ENCODE measurements at regions not wholly inside any gene's neighbourhood (a gene's known extent, or its start where the extent isn't known, plus 50 kb on each side); places are given as distances from the start of the nearest gene placed in this dataset.

DNA sequence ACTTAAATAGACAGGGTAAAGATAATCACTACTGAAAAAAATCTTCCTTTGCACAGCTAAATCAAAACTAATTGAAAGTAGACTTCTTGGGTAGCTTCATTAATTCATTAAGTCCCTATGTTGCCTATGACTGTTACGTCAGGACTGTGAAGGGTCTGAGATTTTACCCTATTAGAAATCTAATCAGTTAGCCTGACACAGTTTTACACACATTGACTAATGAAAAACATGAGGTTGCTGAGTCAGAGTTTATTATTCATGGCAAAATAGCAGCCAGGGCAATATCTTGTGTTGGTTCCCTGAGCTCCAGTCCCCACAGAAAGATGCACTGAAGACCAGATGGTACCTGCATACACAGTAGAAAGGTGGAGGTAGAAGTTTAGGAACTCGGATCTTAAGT is 262.5 kb upstream of the ZP4 start:
- TF ChIP-seq, protein P1, sequence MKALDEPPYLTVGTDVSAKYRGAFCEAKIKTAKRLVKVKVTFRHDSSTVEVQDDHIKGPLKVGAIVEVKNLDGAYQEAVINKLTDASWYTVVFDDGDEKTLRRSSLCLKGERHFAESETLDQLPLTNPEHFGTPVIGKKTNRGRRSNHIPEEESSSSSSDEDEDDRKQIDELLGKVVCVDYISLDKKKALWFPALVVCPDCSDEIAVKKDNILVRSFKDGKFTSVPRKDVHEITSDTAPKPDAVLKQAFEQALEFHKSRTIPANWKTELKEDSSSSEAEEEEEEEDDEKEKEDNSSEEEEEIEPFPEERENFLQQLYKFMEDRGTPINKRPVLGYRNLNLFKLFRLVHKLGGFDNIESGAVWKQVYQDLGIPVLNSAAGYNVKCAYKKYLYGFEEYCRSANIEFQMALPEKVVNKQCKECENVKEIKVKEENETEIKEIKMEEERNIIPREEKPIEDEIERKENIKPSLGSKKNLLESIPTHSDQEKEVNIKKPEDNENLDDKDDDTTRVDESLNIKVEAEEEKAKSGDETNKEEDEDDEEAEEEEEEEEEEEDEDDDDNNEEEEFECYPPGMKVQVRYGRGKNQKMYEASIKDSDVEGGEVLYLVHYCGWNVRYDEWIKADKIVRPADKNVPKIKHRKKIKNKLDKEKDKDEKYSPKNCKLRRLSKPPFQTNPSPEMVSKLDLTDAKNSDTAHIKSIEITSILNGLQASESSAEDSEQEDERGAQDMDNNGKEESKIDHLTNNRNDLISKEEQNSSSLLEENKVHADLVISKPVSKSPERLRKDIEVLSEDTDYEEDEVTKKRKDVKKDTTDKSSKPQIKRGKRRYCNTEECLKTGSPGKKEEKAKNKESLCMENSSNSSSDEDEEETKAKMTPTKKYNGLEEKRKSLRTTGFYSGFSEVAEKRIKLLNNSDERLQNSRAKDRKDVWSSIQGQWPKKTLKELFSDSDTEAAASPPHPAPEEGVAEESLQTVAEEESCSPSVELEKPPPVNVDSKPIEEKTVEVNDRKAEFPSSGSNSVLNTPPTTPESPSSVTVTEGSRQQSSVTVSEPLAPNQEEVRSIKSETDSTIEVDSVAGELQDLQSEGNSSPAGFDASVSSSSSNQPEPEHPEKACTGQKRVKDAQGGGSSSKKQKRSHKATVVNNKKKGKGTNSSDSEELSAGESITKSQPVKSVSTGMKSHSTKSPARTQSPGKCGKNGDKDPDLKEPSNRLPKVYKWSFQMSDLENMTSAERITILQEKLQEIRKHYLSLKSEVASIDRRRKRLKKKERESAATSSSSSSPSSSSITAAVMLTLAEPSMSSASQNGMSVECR (CRISPR knock-in tag; IDR thresholded peaks at IDR 0.05; ENCODE audit: borderline replicate concordance): no peak
- TF ChIP-seq NFE2L1 (CRISPR knock-in tag; IDR thresholded peaks at IDR 0.05): no peak
- TF ChIP-seq ZNF396 (CRISPR knock-in tag; IDR thresholded peaks at IDR 0.05; ENCODE audit: borderline replicate concordance): no peak
- TF ChIP-seq, protein P2, sequence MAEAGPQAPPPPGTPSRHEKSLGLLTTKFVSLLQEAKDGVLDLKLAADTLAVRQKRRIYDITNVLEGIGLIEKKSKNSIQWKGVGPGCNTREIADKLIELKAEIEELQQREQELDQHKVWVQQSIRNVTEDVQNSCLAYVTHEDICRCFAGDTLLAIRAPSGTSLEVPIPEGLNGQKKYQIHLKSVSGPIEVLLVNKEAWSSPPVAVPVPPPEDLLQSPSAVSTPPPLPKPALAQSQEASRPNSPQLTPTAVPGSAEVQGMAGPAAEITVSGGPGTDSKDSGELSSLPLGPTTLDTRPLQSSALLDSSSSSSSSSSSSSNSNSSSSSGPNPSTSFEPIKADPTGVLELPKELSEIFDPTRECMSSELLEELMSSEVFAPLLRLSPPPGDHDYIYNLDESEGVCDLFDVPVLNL (CRISPR knock-in tag; IDR thresholded peaks at IDR 0.05; ENCODE audit: borderline replicate concordance, low read depth): no peak
- no peak for ATAC-seq
- CTCF ChIA-PET: interaction anchor here (0.5 kb wide), 1 partner anchor 417 kb away, joined by 4 read pairs; no protein-coding TSS in a partner anchor

DNA sequence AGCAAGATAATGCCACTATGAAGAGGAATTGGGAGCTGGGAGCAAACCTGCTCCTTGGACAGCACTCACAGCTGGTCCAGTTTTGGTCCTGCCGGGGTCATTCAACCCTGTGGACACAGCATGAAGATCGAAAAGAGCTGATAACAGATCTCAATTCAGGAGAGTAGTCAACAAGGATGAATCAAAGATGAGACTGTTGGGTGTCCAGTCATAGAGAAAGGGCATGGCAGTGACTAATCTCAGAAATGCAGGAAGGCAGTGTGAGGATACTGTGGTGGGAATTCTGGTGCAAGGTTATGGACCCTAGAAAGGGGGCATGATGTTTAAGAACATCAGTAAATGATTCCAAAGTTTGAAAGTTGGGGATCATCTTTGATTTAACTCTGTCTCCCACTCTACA is 261.4 kb upstream of the ZP4 start:
- CTCF ChIA-PET: no interaction called here
- Mint-ChIP-seq H3K4me3 (no peak overlapping the region), H3K4me1 (peaks cover 2% of the 10 kb centered on the region; the same call in 1 of the 2 replicates), H3K27me3 (ENCODE audit: low read depth) (no peaks in the 10 kb centered on the region), H3K9me3 (no peaks in the 10 kb centered on the region), H3K27ac (no peak overlapping the region), H3K36me3 (no peaks in the 10 kb centered on the region)
- no peak for ATAC-seq
- TF ChIP-seq ETV6 (CRISPR knock-in tag; IDR thresholded peaks at IDR 0.05) (no peak), ZNF416 (CRISPR knock-in tag; IDR thresholded peaks at IDR 0.05) (no peak), KAT7 (CRISPR knock-in tag; IDR thresholded peaks at IDR 0.05; ENCODE audit: borderline replicate concordance) (no peak), ATF1 (CRISPR knock-in tag; IDR thresholded peaks at IDR 0.05) (no peak), OVOL2 (CRISPR knock-in tag; IDR thresholded peaks at IDR 0.05; ENCODE audit: borderline replicate concordance) (no peak), ELF4 (CRISPR knock-in tag; IDR thresholded peaks at IDR 0.05; ENCODE audit: low read depth) (no peak), NFATC4 (CRISPR knock-in tag; IDR thresholded peaks at IDR 0.05) (no peak), FOXJ3 (CRISPR knock-in tag; IDR thresholded peaks at IDR 0.05; ENCODE audit: borderline replicate concordance) (no peak), ZNF121 (CRISPR knock-in tag; IDR thresholded peaks at IDR 0.05) (no peak), RORB (CRISPR knock-in tag; IDR thresholded peaks at IDR 0.05) (no peak)
- TF ChIP-seq, protein P3, sequence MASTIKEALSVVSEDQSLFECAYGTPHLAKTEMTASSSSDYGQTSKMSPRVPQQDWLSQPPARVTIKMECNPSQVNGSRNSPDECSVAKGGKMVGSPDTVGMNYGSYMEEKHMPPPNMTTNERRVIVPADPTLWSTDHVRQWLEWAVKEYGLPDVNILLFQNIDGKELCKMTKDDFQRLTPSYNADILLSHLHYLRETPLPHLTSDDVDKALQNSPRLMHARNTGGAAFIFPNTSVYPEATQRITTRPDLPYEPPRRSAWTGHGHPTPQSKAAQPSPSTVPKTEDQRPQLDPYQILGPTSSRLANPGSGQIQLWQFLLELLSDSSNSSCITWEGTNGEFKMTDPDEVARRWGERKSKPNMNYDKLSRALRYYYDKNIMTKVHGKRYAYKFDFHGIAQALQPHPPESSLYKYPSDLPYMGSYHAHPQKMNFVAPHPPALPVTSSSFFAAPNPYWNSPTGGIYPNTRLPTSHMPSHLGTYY (CRISPR knock-in tag; IDR thresholded peaks at IDR 0.05): no peak
- TF ChIP-seq, protein P4, sequence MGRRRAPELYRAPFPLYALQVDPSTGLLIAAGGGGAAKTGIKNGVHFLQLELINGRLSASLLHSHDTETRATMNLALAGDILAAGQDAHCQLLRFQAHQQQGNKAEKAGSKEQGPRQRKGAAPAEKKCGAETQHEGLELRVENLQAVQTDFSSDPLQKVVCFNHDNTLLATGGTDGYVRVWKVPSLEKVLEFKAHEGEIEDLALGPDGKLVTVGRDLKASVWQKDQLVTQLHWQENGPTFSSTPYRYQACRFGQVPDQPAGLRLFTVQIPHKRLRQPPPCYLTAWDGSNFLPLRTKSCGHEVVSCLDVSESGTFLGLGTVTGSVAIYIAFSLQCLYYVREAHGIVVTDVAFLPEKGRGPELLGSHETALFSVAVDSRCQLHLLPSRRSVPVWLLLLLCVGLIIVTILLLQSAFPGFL (CRISPR knock-in tag; IDR thresholded peaks at IDR 0.05; ENCODE audit: borderline replicate concordance): no peak
- TF ChIP-seq, protein P5, sequence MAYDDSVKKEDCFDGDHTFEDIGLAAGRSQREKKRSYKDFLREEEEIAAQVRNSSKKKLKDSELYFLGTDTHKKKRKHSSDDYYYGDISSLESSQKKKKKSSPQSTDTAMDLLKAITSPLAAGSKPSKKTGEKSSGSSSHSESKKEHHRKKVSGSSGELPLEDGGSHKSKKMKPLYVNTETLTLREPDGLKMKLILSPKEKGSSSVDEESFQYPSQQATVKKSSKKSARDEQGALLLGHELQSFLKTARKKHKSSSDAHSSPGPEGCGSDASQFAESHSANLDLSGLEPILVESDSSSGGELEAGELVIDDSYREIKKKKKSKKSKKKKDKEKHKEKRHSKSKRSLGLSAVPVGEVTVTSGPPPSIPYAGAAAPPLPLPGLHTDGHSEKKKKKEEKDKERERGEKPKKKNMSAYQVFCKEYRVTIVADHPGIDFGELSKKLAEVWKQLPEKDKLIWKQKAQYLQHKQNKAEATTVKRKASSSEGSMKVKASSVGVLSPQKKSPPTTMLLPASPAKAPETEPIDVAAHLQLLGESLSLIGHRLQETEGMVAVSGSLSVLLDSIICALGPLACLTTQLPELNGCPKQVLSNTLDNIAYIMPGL (CRISPR knock-in tag; IDR thresholded peaks at IDR 0.05): no peak
- TF ChIP-seq, protein P6, sequence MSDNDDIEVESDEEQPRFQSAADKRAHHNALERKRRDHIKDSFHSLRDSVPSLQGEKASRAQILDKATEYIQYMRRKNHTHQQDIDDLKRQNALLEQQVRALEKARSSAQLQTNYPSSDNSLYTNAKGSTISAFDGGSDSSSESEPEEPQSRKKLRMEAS (CRISPR knock-in tag; IDR thresholded peaks at IDR 0.05): no peak
- POLR2A ChIA-PET: no interaction called here
- DNase-seq (ENCODE audit: low spot score): no peak

More for the DNA sequence above, 262.5 kb upstream of the ZP4 start:
- POLR2A ChIA-PET: no interaction called here
- Mint-ChIP-seq H3K27me3 (ENCODE audit: low read depth) (no peaks in the 10 kb centered on the region), H3K4me3 (no peak overlapping the region), H3K4me1 (peaks cover 2% of the 10 kb centered on the region; the same call in 1 of the 2 replicates), H3K36me3 (no peaks in the 10 kb centered on the region), H3K27ac (no peak overlapping the region), H3K9me3 (no peaks in the 10 kb centered on the region)
- DNase-seq (ENCODE audit: low spot score): no peak
